HEK293 (cell line): ENCODE measurements at regions not wholly inside any gene's neighbourhood (a gene's known extent, or its start where the extent isn't known, plus 50 kb on each side); places are given as distances from the start of the nearest gene placed in this dataset.

Experiments used
- GLIS2 ChIP-seq: fragments of 450-650 bp; formaldehyde crosslinking; IDR thresholded peaks from 2 replicates; pipeline ENCODE4 v1.5.1; 2016; ENCODE audit warnings: missing biosample characterization, missing genetic modification characterization
- MZF1 ChIP-seq: fragments of 450-650 bp; formaldehyde crosslinking; IDR thresholded peaks from 2 replicates; pipeline ENCODE4 v1.5.1; 2017; ENCODE audit warnings: missing biosample characterization, missing genetic modification characterization, borderline replicate concordance
- TRIM28 ChIP-seq: IDR thresholded peaks from 2 replicates; pipeline ENCODE4 v1.6.1; 2011; ENCODE audit warnings: low read length, control low read depth, borderline replicate concordance
- ZBTB8A ChIP-seq: fragments of 450-650 bp; formaldehyde crosslinking; IDR thresholded peaks from 2 replicates; pipeline ENCODE4 v1.5.1; 2016; ENCODE audit warnings: missing biosample characterization, missing genetic modification characterization
- ZEB2 ChIP-seq: fragments of 450-650 bp; formaldehyde crosslinking; IDR thresholded peaks from 2 replicates; pipeline ENCODE4 v1.5.1; 2016; ENCODE audit warnings: missing biosample characterization, missing genetic modification characterization
- ZFHX2 ChIP-seq: fragments of 450-650 bp; formaldehyde crosslinking; conservative IDR thresholded peaks from 2 replicates; pipeline ENCODE4 v1.5.1; 2016; ENCODE audit warnings: missing biosample characterization, missing genetic modification characterization
- ZFP37 ChIP-seq: fragments of 450-650 bp; formaldehyde crosslinking; IDR thresholded peaks from 2 replicates; pipeline ENCODE4 v1.5.1; 2016; ENCODE audit warnings: missing biosample characterization, missing genetic modification characterization
- ZNF112 ChIP-seq: fragments of 450-650 bp; formaldehyde crosslinking; IDR thresholded peaks from 2 replicates; pipeline ENCODE4 v1.5.0; 2017; ENCODE audit warnings: missing biosample characterization, missing genetic modification characterization
- ZNF132 ChIP-seq: fragments of 450-650 bp; formaldehyde crosslinking; IDR thresholded peaks from 2 replicates; pipeline ENCODE4 v1.5.1; 2017; ENCODE audit warnings: missing biosample characterization, missing genetic modification characterization, borderline replicate concordance
- ZNF140 ChIP-seq: fragments of 450-650 bp; formaldehyde crosslinking; IDR thresholded peaks from 2 replicates; pipeline ENCODE4 v1.5.1; 2016; ENCODE audit warnings: missing biosample characterization, missing genetic modification characterization
- ZNF175 ChIP-seq: fragments of 450-650 bp; formaldehyde crosslinking; IDR thresholded peaks from 2 replicates; pipeline ENCODE4 v1.5.1; 2016; ENCODE audit warnings: missing biosample characterization, missing genetic modification characterization
- ZNF19 ChIP-seq: fragments of 450-650 bp; formaldehyde crosslinking; IDR thresholded peaks from 2 replicates; pipeline ENCODE4; 2016; ENCODE audit warnings: missing biosample characterization, missing genetic modification characterization, low read depth
- ZNF302 ChIP-seq: fragments of 450-650 bp; formaldehyde crosslinking; IDR thresholded peaks from 2 replicates; pipeline ENCODE4 v1.5.1; 2016; ENCODE audit warnings: missing biosample characterization, missing genetic modification characterization, low read depth
- ZNF324 ChIP-seq: fragments of 450-650 bp; formaldehyde crosslinking; IDR thresholded peaks from 2 replicates; pipeline ENCODE4 v1.5.1; 2016; ENCODE audit warnings: missing biosample characterization, missing genetic modification characterization
- ZNF37A ChIP-seq: fragments of 450-650 bp; IDR thresholded peaks from 2 replicates; pipeline ENCODE4 v1.5.1; 2018; ENCODE audit warnings: missing biosample characterization, missing genetic modification characterization
- ZNF423 ChIP-seq: fragments of 450-650 bp; formaldehyde crosslinking; IDR thresholded peaks from 2 replicates; pipeline ENCODE4 v1.5.1; 2016; ENCODE audit warnings: missing biosample characterization, missing genetic modification characterization
- ZNF426 ChIP-seq: fragments of 450-650 bp; formaldehyde crosslinking; IDR thresholded peaks from 2 replicates; pipeline ENCODE4 v1.5.1; 2017; ENCODE audit warnings: missing biosample characterization, missing genetic modification characterization, mild to moderate bottlenecking, inconsistent platforms, moderate library complexity
- ZNF501 ChIP-seq: fragments of 450-650 bp; formaldehyde crosslinking; IDR thresholded peaks from 2 replicates; pipeline ENCODE4 v1.5.1; 2016; ENCODE audit warnings: missing biosample characterization, missing genetic modification characterization
- ZNF548 ChIP-seq: fragments of 450-650 bp; formaldehyde crosslinking; IDR thresholded peaks from 2 replicates; pipeline ENCODE4 v1.5.1; 2016; ENCODE audit warnings: missing biosample characterization, missing genetic modification characterization
- ZNF558 ChIP-seq: fragments of 450-650 bp; formaldehyde crosslinking; IDR thresholded peaks from 2 replicates; pipeline ENCODE4 v1.5.1; 2016; ENCODE audit warnings: missing biosample characterization, missing genetic modification characterization
- ZNF664 ChIP-seq: fragments of 450-650 bp; formaldehyde crosslinking; IDR thresholded peaks from 2 replicates; pipeline ENCODE4 v1.5.1; 2016; ENCODE audit warnings: missing biosample characterization, missing genetic modification characterization
- ZNF747 ChIP-seq: fragments of 450-650 bp; formaldehyde crosslinking; IDR thresholded peaks from 2 replicates; pipeline ENCODE4 v1.5.1; 2016; ENCODE audit warnings: missing biosample characterization, missing genetic modification characterization
- ZNF768 ChIP-seq: fragments of 450-650 bp; formaldehyde crosslinking; IDR thresholded peaks from 2 replicates; pipeline ENCODE4 v1.5.1; 2018; ENCODE audit warnings: missing biosample characterization, mild to moderate bottlenecking, missing genetic modification characterization
- ZNF792 ChIP-seq: fragments of 450-650 bp; formaldehyde crosslinking; IDR thresholded peaks from 2 replicates; pipeline ENCODE4 v1.5.1; 2016; ENCODE audit warnings: missing biosample characterization, missing genetic modification characterization
- TF ChIP-seq, protein P1 (sequence below): fragments of 450-650 bp; formaldehyde crosslinking; IDR thresholded peaks from 2 replicates; pipeline ENCODE4 v1.5.1; 2016; ENCODE audit warnings: missing biosample characterization, missing genetic modification characterization
- TF ChIP-seq, protein P2 (sequence below): fragments of 450-650 bp; formaldehyde crosslinking; IDR thresholded peaks from 2 replicates; pipeline ENCODE4 v1.5.1; 2016; ENCODE audit warnings: missing biosample characterization, missing genetic modification characterization, low read depth
- TF ChIP-seq, protein P3 (sequence below): fragments of 450-650 bp; formaldehyde crosslinking; IDR thresholded peaks from 2 replicates; pipeline ENCODE4 v1.5.1; 2016; ENCODE audit warnings: missing biosample characterization, missing genetic modification characterization, low read depth
- TF ChIP-seq, protein P4 (sequence below): fragments of 450-650 bp; formaldehyde crosslinking; IDR thresholded peaks from 2 replicates; pipeline ENCODE4 v1.5.1; 2016; ENCODE audit warnings: missing biosample characterization, missing genetic modification characterization
- TF ChIP-seq, protein P5 (sequence below): fragments of 450-650 bp; formaldehyde crosslinking; IDR thresholded peaks from 2 replicates; pipeline ENCODE4 v1.5.1; 2016; ENCODE audit warnings: missing biosample characterization, missing genetic modification characterization
- TF ChIP-seq, protein P6 (sequence below): fragments of 450-650 bp; formaldehyde crosslinking; IDR thresholded peaks from 2 replicates; pipeline ENCODE4 v1.5.1; 2016; ENCODE audit warnings: missing biosample characterization, missing genetic modification characterization

DNA sequence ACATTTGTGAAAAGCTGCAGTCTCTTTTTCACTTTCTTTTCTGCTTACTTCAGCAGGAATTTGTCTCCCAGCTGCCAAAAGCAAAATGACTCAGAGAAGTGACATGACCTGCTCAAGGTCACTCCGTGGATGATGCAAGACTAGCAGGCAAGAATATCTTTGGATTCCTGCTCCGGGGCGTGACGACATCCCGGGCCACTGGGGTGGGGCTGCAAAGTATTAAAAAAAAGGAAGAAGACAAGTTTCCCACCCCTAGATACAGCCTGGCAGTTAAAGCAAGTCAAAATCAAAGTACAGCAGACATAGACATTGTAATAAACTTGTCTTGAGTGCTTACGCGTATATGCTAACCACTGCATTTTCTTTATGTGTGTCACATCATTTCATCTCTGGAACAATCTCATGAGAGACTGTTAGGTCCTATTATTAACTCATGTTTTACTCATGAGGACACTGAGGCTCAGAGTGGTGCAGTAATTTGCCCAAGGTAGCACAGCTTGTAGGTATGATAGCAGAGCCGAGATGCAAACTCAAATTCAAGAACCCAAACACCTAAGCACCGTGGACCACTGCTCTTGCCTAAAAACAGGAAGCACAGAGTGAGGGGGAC lies 485.2 kb upstream of the PROK2 start (continued):
- TF ChIP-seq ZBTB8A (tag by site-specific recombination) (no peak), ZNF792 (tag by site-specific recombination) (no peak), ZNF19 (tag by site-specific recombination) (no peak), ZNF768 (tag by site-specific recombination) (0 out of 2 replicates have a peak, but pooled peaks have one; percentile 53), ZNF426 (no peak), ZNF37A (tag by site-specific recombination) (no peak), ZNF140 (no peak), ZNF423 (tag by site-specific recombination) (no peak), ZNF175 (no peak), GLIS2 (tag by site-specific recombination) (no peak), ZEB2 (tag by site-specific recombination) (0 out of 2 replicates have a peak, but pooled peaks have one; percentile 39), ZNF302 (tag by site-specific recombination) (no peak), ZNF132 (tag by site-specific recombination) (no peak), ZNF112 (tag by site-specific recombination) (no peak), MZF1 (tag by site-specific recombination) (no peak), ZNF324 (tag by site-specific recombination) (0 out of 2 replicates have a peak, but pooled peaks have one; percentile 27), ZNF747 (no peak), ZFHX2 (tag by site-specific recombination) (no peak), ZNF501 (tag by site-specific recombination) (no peak), ZNF664 (tag by site-specific recombination) (no peak), ZFP37 (tag by site-specific recombination) (no peak), ZNF558 (tag by site-specific recombination) (no peak), TRIM28 (no peak; the same call in 1 of the 2 replicates), ZNF548 (tag by site-specific recombination) (no peak)
- TF ChIP-seq, protein P1, sequence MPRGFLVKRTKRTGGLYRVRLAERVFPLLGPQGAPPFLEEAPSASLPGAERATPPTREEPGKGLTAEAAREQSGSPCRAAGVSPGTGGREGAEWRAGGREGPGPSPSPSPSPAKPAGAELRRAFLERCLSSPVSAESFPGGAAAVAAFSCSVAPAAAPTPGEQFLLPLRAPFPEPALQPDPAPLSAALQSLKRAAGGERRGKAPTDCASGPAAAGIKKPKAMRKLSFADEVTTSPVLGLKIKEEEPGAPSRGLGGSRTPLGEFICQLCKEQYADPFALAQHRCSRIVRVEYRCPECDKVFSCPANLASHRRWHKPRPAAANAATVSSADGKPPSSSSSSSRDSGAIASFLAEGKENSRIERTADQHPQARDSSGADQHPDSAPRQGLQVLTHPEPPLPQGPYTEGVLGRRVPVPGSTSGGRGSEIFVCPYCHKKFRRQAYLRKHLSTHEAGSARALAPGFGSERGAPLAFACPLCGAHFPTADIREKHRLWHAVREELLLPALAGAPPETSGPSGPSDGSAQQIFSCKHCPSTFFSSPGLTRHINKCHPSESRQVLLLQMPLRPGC (tag by site-specific recombination): 0 out of 2 replicates have a peak, but pooled peaks have one; percentile 15
- TF ChIP-seq, protein P2, sequence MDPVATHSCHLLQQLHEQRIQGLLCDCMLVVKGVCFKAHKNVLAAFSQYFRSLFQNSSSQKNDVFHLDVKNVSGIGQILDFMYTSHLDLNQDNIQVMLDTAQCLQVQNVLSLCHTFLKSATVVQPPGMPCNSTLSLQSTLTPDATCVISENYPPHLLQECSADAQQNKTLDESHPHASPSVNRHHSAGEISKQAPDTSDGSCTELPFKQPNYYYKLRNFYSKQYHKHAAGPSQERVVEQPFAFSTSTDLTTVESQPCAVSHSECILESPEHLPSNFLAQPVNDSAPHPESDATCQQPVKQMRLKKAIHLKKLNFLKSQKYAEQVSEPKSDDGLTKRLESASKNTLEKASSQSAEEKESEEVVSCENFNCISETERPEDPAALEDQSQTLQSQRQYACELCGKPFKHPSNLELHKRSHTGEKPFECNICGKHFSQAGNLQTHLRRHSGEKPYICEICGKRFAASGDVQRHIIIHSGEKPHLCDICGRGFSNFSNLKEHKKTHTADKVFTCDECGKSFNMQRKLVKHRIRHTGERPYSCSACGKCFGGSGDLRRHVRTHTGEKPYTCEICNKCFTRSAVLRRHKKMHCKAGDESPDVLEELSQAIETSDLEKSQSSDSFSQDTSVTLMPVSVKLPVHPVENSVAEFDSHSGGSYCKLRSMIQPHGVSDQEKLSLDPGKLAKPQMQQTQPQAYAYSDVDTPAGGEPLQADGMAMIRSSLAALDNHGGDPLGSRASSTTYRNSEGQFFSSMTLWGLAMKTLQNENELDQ (tag by site-specific recombination): no peak
- TF ChIP-seq, protein P3, sequence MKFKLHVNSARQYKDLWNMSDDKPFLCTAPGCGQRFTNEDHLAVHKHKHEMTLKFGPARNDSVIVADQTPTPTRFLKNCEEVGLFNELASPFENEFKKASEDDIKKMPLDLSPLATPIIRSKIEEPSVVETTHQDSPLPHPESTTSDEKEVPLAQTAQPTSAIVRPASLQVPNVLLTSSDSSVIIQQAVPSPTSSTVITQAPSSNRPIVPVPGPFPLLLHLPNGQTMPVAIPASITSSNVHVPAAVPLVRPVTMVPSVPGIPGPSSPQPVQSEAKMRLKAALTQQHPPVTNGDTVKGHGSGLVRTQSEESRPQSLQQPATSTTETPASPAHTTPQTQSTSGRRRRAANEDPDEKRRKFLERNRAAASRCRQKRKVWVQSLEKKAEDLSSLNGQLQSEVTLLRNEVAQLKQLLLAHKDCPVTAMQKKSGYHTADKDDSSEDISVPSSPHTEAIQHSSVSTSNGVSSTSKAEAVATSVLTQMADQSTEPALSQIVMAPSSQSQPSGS (tag by site-specific recombination): peak; percentile 37; the same call in 1 of the 2 replicates
- TF ChIP-seq, protein P4, sequence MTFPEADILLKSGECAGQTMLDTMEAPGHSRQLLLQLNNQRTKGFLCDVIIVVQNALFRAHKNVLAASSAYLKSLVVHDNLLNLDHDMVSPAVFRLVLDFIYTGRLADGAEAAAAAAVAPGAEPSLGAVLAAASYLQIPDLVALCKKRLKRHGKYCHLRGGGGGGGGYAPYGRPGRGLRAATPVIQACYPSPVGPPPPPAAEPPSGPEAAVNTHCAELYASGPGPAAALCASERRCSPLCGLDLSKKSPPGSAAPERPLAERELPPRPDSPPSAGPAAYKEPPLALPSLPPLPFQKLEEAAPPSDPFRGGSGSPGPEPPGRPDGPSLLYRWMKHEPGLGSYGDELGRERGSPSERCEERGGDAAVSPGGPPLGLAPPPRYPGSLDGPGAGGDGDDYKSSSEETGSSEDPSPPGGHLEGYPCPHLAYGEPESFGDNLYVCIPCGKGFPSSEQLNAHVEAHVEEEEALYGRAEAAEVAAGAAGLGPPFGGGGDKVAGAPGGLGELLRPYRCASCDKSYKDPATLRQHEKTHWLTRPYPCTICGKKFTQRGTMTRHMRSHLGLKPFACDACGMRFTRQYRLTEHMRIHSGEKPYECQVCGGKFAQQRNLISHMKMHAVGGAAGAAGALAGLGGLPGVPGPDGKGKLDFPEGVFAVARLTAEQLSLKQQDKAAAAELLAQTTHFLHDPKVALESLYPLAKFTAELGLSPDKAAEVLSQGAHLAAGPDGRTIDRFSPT (tag by site-specific recombination): no peak
- TF ChIP-seq, protein P5, sequence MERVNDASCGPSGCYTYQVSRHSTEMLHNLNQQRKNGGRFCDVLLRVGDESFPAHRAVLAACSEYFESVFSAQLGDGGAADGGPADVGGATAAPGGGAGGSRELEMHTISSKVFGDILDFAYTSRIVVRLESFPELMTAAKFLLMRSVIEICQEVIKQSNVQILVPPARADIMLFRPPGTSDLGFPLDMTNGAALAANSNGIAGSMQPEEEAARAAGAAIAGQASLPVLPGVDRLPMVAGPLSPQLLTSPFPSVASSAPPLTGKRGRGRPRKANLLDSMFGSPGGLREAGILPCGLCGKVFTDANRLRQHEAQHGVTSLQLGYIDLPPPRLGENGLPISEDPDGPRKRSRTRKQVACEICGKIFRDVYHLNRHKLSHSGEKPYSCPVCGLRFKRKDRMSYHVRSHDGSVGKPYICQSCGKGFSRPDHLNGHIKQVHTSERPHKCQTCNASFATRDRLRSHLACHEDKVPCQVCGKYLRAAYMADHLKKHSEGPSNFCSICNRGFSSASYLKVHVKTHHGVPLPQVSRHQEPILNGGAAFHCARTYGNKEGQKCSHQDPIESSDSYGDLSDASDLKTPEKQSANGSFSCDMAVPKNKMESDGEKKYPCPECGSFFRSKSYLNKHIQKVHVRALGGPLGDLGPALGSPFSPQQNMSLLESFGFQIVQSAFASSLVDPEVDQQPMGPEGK (tag by site-specific recombination): peak; percentile 29; the same call in 1 of the 2 replicates
- TF ChIP-seq, protein P6, sequence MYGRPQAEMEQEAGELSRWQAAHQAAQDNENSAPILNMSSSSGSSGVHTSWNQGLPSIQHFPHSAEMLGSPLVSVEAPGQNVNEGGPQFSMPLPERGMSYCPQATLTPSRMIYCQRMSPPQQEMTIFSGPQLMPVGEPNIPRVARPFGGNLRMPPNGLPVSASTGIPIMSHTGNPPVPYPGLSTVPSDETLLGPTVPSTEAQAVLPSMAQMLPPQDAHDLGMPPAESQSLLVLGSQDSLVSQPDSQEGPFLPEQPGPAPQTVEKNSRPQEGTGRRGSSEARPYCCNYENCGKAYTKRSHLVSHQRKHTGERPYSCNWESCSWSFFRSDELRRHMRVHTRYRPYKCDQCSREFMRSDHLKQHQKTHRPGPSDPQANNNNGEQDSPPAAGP: no peak
